ENCODE measurements at regions not wholly inside any gene's neighbourhood (a gene's known extent, or its start where the extent isn't known, plus 50 kb on each side); places are given as distances from the start of the nearest gene placed in this dataset.

DNA sequence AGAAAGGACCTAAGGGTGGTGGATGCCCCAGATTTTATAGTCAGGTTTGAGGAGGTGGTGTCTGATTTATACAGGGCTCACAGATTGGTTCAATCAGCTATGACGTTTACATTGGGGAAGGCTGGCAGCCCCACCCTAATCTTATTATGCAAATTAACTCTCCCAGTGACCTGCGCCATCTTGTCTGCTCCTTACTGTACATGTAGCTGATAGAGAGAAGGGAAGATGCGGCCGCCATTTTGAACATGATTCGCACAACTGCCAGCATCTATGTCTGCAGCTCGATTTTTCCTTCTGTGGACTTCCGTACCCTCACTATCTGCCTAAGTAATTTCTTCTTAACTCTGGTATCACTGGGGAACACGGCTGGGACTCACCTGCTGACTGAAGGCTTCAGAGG, 619.0 kb upstream of the DPP6 start:
- no peaks in the 10 kb centered on the region for H3K9me3 ChIP-seq (ENCODE audit: low read length)
- no peaks in the 10 kb centered on the region for H3K36me3 ChIP-seq (ENCODE audit: insufficient read depth, low read length)
- no peak overlapping the region for H3K27ac ChIP-seq (ENCODE audit: low read depth, low read length)
- no peak overlapping the region for H3K4me3 ChIP-seq (ENCODE audit: low read depth in 1 of 2, low read length in 2 of 2)
- no peaks in the 10 kb centered on the region for H3K4me1 ChIP-seq (ENCODE audit: insufficient read depth, low read length)
- no peaks in the 10 kb centered on the region for H3K27me3 ChIP-seq (ENCODE audit: control insufficient read depth in 1 of 2, insufficient read depth in 2 of 2, low read length in 2 of 2)
- H3K9ac ChIP-seq (ENCODE audit: low read length) = no peak overlapping the region

DNA sequence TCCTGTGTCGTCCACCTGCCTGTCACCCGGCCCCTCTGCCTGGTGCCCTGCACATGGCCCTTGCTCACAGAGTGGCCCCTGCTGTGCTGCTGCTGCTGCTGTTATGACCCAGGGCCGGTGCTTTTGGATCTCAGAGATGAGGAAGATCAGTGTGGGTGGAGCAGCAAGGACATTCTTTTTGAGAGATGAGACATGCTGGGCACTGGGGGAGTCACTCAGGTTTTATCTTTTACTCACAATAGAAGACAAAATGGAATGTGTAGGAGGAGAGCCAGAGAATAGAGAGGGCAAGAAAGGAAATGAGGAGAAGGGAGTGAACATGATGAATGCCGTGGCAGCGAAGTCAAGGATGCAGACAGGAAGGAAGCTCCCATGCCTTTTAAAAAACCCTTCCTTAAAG, 611.5 kb upstream of the DPP6 start:
- Histone ChIP-seq H3K4me3 (ENCODE audit: low read depth in 1 of 2, low read length in 2 of 2) (no peak overlapping the region), H3K9ac (ENCODE audit: low read length) (no peak overlapping the region), H3K4me1 (ENCODE audit: insufficient read depth, low read length) (peaks cover 15% of the 10 kb centered on the region), H3K9me3 (ENCODE audit: low read length) (no peaks in the 10 kb centered on the region), H3K36me3 (ENCODE audit: insufficient read depth, low read length) (no peaks in the 10 kb centered on the region), H3K27ac (ENCODE audit: low read depth, low read length) (no peak overlapping the region), H3K27me3 (ENCODE audit: control insufficient read depth in 1 of 2, insufficient read depth in 2 of 2, low read length in 2 of 2) (no peaks in the 10 kb centered on the region)

DNA sequence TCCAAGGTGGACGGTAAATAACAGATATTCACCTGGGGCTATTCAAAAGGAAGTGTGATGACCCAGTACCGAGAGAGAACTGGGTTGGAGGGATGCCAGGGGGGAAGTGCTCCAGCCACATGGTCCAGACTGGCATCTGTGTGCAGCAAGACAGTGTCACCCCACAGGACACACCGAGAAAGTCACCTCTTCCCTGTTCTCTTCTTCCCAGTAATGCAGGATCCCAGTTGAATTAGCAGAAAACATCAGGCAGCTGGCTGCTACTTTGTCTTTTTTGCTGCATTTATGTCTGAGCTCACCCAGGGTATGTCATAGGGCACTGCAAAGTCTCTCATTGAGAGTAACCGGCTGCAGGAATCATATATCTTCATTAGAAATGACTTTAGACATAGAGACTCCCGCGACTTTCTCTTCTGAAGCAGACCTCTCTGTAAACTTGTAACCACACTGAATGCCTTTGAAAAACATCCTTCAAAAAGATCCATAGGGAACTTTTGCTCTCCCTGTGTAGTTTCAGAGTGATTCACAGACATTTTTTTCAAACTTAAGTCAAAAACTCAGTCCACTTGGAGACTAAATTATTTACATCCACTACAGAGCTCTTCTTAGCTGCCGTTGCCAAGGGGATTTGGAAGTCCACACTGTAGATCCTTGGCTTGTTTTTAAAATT, 609.0 kb upstream of the DPP6 start:
- Histone ChIP-seq H3K9ac (ENCODE audit: low read length) (no peak overlapping the region), H3K4me1 (ENCODE audit: insufficient read depth, low read length) (peaks cover 15% of the 10 kb centered on the region), H3K4me3 (ENCODE audit: low read depth in 1 of 2, low read length in 2 of 2) (no peak overlapping the region), H3K27ac (ENCODE audit: low read depth, low read length) (no peak overlapping the region), H3K27me3 (ENCODE audit: control insufficient read depth in 1 of 2, insufficient read depth in 2 of 2, low read length in 2 of 2) (no peaks in the 10 kb centered on the region), H3K36me3 (ENCODE audit: insufficient read depth, low read length) (no peaks in the 10 kb centered on the region), H3K9me3 (ENCODE audit: low read length) (no peaks in the 10 kb centered on the region)

- H3K27me3 ChIP-seq (ENCODE audit: control insufficient read depth in 1 of 2, insufficient read depth in 2 of 2, low read length in 2 of 2) = no peaks in the 10 kb centered on the region
- H3K9ac ChIP-seq (ENCODE audit: low read length) = no peak overlapping the region
- no peak overlapping the region for H3K27ac ChIP-seq (ENCODE audit: low read depth, low read length)
Measured at GRCh38 chr7:153444641-153445040, 607.6 kb upstream of the DPP6 start.

DNA sequence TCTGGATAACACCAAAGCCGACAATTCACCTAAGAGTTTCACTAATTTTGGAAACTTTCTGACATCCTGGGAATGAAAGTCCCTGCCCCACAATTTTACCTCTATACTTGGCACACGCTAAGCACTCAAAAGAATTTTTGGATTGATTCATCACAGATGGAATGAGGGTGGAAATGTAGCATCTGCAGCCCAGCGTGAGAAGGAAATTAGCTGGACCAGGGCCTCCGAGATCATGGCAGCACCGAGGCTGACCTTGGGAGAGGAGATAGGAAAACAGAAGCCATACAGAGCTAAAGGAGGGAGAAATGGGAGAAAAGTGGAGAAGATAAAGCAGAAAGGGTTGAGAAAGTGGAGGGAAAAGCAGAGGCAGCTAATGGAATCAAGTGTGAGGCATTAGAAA, 606.6 kb upstream of the DPP6 start:
- no peak overlapping the region for H3K9ac ChIP-seq (ENCODE audit: low read length)
- H3K27me3 ChIP-seq (ENCODE audit: control insufficient read depth in 1 of 2, insufficient read depth in 2 of 2, low read length in 2 of 2) = no peaks in the 10 kb centered on the region
- peaks cover 15% of the 10 kb centered on the region for H3K4me1 ChIP-seq (ENCODE audit: insufficient read depth, low read length)
- no peak overlapping the region for H3K27ac ChIP-seq (ENCODE audit: low read depth, low read length)
- no peak overlapping the region for H3K4me3 ChIP-seq (ENCODE audit: low read depth in 1 of 2, low read length in 2 of 2)
- H3K36me3 ChIP-seq (ENCODE audit: insufficient read depth, low read length) = no peaks in the 10 kb centered on the region
- no peaks in the 10 kb centered on the region for H3K9me3 ChIP-seq (ENCODE audit: low read length)

More at GRCh38 chr7:153444641-153445040, 607.6 kb upstream of the DPP6 start:
- H3K36me3 ChIP-seq (ENCODE audit: insufficient read depth, low read length) = no peaks in the 10 kb centered on the region
- H3K4me3 ChIP-seq (ENCODE audit: low read depth in 1 of 2, low read length in 2 of 2) = no peak overlapping the region
- no peaks in the 10 kb centered on the region for H3K9me3 ChIP-seq (ENCODE audit: low read length)
- H3K4me1 ChIP-seq (ENCODE audit: insufficient read depth, low read length) = peaks cover 15% of the 10 kb centered on the region

- Histone ChIP-seq H3K27me3 (ENCODE audit: control insufficient read depth in 1 of 2, insufficient read depth in 2 of 2, low read length in 2 of 2) (no peaks in the 10 kb centered on the region), H3K4me1 (ENCODE audit: insufficient read depth, low read length) (peaks cover 15% of the 10 kb centered on the region), H3K27ac (ENCODE audit: low read depth, low read length) (no peak overlapping the region), H3K4me3 (ENCODE audit: low read depth in 1 of 2, low read length in 2 of 2) (no peak overlapping the region), H3K36me3 (ENCODE audit: insufficient read depth, low read length) (no peaks in the 10 kb centered on the region), H3K9ac (ENCODE audit: low read length) (no peak overlapping the region), H3K9me3 (ENCODE audit: low read length) (no peaks in the 10 kb centered on the region)
Measured at GRCh38 chr7:153446490-153446889, 605.7 kb upstream of the DPP6 start.

DNA sequence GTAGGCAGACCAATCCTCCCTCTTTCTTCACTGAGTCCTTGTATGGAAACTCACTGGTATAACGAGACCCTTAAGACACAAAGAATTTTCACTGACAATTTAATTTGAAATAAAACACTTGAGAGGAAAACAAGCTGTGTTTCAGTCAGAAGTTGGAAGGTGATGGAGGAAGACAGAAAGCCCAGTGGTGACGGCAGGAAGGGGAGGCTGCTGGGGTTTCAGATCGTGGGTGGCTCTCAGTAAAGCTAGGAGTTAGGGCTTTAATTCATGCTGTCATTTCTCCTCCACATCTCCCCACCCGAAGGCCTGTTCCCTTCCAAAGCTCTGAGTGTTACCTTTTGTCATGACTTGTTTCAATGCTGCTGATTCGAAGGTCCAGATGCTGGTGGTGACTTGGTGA, 605.2 kb upstream of the DPP6 start:
- Histone ChIP-seq H3K9me3 (ENCODE audit: low read length) (no peaks in the 10 kb centered on the region), H3K4me3 (ENCODE audit: low read depth in 1 of 2, low read length in 2 of 2) (no peak overlapping the region), H3K27ac (ENCODE audit: low read depth, low read length) (no peak overlapping the region), H3K4me1 (ENCODE audit: insufficient read depth, low read length) (peaks cover 15% of the 10 kb centered on the region), H3K27me3 (ENCODE audit: control insufficient read depth in 1 of 2, insufficient read depth in 2 of 2, low read length in 2 of 2) (no peaks in the 10 kb centered on the region), H3K36me3 (ENCODE audit: insufficient read depth, low read length) (no peaks in the 10 kb centered on the region), H3K9ac (ENCODE audit: low read length) (no peak overlapping the region)

- Histone ChIP-seq H3K4me1 (ENCODE audit: insufficient read depth, low read length) (no peaks in the 10 kb centered on the region), H3K9me3 (ENCODE audit: low read length) (no peaks in the 10 kb centered on the region), H3K36me3 (ENCODE audit: insufficient read depth, low read length) (no peaks in the 10 kb centered on the region), H3K27me3 (ENCODE audit: control insufficient read depth in 1 of 2, insufficient read depth in 2 of 2, low read length in 2 of 2) (no peaks in the 10 kb centered on the region), H3K9ac (ENCODE audit: low read length) (no peak overlapping the region), H3K4me3 (ENCODE audit: low read depth in 1 of 2, low read length in 2 of 2) (no peak overlapping the region), H3K27ac (ENCODE audit: low read depth, low read length) (no peak overlapping the region)
Measured at GRCh38 chr7:153452661-153453060, 599.5 kb upstream of the DPP6 start.

- Histone ChIP-seq H3K36me3 (ENCODE audit: insufficient read depth, low read length) (no peaks in the 10 kb centered on the region), H3K4me3 (ENCODE audit: low read depth in 1 of 2, low read length in 2 of 2) (no peak overlapping the region), H3K9me3 (ENCODE audit: low read length) (no peaks in the 10 kb centered on the region), H3K27me3 (ENCODE audit: control insufficient read depth in 1 of 2, insufficient read depth in 2 of 2, low read length in 2 of 2) (no peaks in the 10 kb centered on the region), H3K9ac (ENCODE audit: low read length) (no peak overlapping the region), H3K27ac (ENCODE audit: low read depth, low read length) (no peak overlapping the region), H3K4me1 (ENCODE audit: insufficient read depth, low read length) (no peaks in the 10 kb centered on the region)
Measured at GRCh38 chr7:153454306-153454705, 597.9 kb upstream of the DPP6 start.

DNA sequence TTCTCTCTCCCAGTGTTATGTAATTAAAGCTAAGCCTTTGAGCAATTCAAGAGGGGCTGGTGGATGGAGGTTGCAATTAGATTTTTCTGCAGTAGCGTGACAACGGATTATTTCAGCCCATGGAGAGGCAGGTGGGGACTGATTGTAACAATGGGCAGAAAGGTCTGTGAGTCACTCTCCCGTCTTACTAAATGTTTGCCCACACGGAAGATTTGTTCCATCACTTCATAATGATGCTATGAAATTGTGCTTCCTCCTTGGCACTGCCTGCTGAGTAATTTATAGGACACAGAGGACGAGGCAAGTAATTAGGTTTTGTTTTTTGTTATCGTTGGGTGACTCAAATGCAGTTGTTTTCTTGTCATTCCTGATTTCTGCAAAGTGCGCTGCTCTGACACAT, 594.5 kb upstream of the DPP6 start:
- Histone ChIP-seq H3K4me1 (ENCODE audit: insufficient read depth, low read length) (no peaks in the 10 kb centered on the region), H3K36me3 (ENCODE audit: insufficient read depth, low read length) (no peaks in the 10 kb centered on the region), H3K9ac (ENCODE audit: low read length) (no peak overlapping the region), H3K27ac (ENCODE audit: low read depth, low read length) (no peak overlapping the region), H3K9me3 (ENCODE audit: low read length) (no peaks in the 10 kb centered on the region), H3K27me3 (ENCODE audit: control insufficient read depth in 1 of 2, insufficient read depth in 2 of 2, low read length in 2 of 2) (no peaks in the 10 kb centered on the region), H3K4me3 (ENCODE audit: low read depth in 1 of 2, low read length in 2 of 2) (no peak overlapping the region)

GRCh38 chr7:153470004-153470671, 582.1 kb upstream of the DPP6 start:
- Histone ChIP-seq H3K4me3 (ENCODE audit: low read depth in 1 of 2, low read length in 2 of 2) (no peak overlapping the region), H3K4me1 (ENCODE audit: insufficient read depth, low read length) (peaks cover 9% of the 10 kb centered on the region), H3K27ac (ENCODE audit: low read depth, low read length) (no peak overlapping the region), H3K27me3 (ENCODE audit: control insufficient read depth in 1 of 2, insufficient read depth in 2 of 2, low read length in 2 of 2) (no peaks in the 10 kb centered on the region), H3K36me3 (ENCODE audit: insufficient read depth, low read length) (no peaks in the 10 kb centered on the region), H3K9ac (ENCODE audit: low read length) (no peak overlapping the region), H3K9me3 (ENCODE audit: low read length) (no peaks in the 10 kb centered on the region)

- H3K4me3 ChIP-seq (ENCODE audit: low read depth in 1 of 2, low read length in 2 of 2) = no peak overlapping the region
- no peak overlapping the region for H3K27ac ChIP-seq (ENCODE audit: low read depth, low read length)
- no peak overlapping the region for H3K9ac ChIP-seq (ENCODE audit: low read length)
- H3K27me3 ChIP-seq (ENCODE audit: control insufficient read depth in 1 of 2, insufficient read depth in 2 of 2, low read length in 2 of 2) = no peaks in the 10 kb centered on the region
- H3K4me1 ChIP-seq (ENCODE audit: insufficient read depth, low read length) = peaks cover 9% of the 10 kb centered on the region
- no peaks in the 10 kb centered on the region for H3K36me3 ChIP-seq (ENCODE audit: insufficient read depth, low read length)
- no peaks in the 10 kb centered on the region for H3K9me3 ChIP-seq (ENCODE audit: low read length)
Measured at GRCh38 chr7:153472516-153472915, 579.7 kb upstream of the DPP6 start.
